Fibroblast of lung (primary cell): ENCODE measurements at regions not wholly inside any gene's neighbourhood (a gene's known extent, or its start where the extent isn't known, plus 50 kb on each side); places are given as distances from the start of the nearest gene placed in this dataset.

Experiments
- DNase-seq, 2 donors: peaks; one replicate each; pipeline versions ENCODE4 v3.0.0 to v3.0.0-alpha.2; 2010; ENCODE audit warnings: low read depth in 2 of 2
- H2AFZ ChIP-seq: 2 replicates; pipeline ENCODE4 v1.5.1; 2012; ENCODE audit warnings: low read length, control low read depth, inconsistent platforms
- H3K27ac ChIP-seq: 2 replicates; pipeline ENCODE4 v1.5.1; 2011; ENCODE audit warnings: low read length, control low read depth; ENCODE audit not compliant: insufficient read depth
- H3K27me3 ChIP-seq: 2 replicates; pipeline ENCODE4 v1.5.1; 2011; ENCODE audit warnings: mild to moderate bottlenecking, low read length; ENCODE audit not compliant: control insufficient read depth, insufficient read depth
- H3K36me3 ChIP-seq: 2 replicates; pipeline ENCODE4 v1.5.1; 2011; ENCODE audit warnings: low read length; ENCODE audit not compliant: control insufficient read depth, insufficient read depth
- H3K4me1 ChIP-seq: 2 replicates; pipeline ENCODE4 v1.5.1; 2011; ENCODE audit warnings: low read length; ENCODE audit not compliant: control insufficient read depth, insufficient read depth; ENCODE audit errors: extremely low read depth
- H3K4me2 ChIP-seq: 2 replicates; pipeline ENCODE4 v1.5.1; 2011; ENCODE audit warnings: low read length, control low read depth; ENCODE audit not compliant: insufficient read depth; ENCODE audit errors: extremely low read depth
- H3K4me3 ChIP-seq, 4 experiments: fragments of 200-600 bp in 1 of 4; sonication (generic) in 1 of 4; replicated peaks in 1 of 4; 2 replicates each; pipeline ENCODE4 v1.5.1; 2011 to 2016; ENCODE audit warnings: low read length in 4 of 4, low read depth in 3 of 4, mild to moderate bottlenecking in 3 of 4, control low read depth in 2 of 4, inconsistent platforms in 1 of 4, mixed read lengths in 1 of 4; ENCODE audit not compliant: insufficient read depth in 1 of 4; ENCODE audit errors: control extremely low read depth in 1 of 4
- H3K79me2 ChIP-seq: 2 replicates; pipeline ENCODE4 v1.5.1; 2012; ENCODE audit warnings: mild to moderate bottlenecking, low read length, inconsistent platforms; ENCODE audit not compliant: control insufficient read depth, insufficient read depth
- H3K9ac ChIP-seq: 2 replicates; pipeline ENCODE4 v1.5.1; 2011; ENCODE audit warnings: mild to moderate bottlenecking, low read length, control low read depth; ENCODE audit not compliant: insufficient read depth
- H3K9me3 ChIP-seq: 2 replicates; pipeline ENCODE4 v1.5.1; 2012; ENCODE audit warnings: low read depth, low read length; ENCODE audit not compliant: control insufficient read depth, insufficient read depth
- H4K20me1 ChIP-seq: 2 replicates; pipeline ENCODE4 v1.5.1; 2011; ENCODE audit warnings: low read length; ENCODE audit not compliant: control insufficient read depth, insufficient read depth; ENCODE audit errors: extremely low read depth
- CTCF ChIP-seq, 2 donors: IDR thresholded peaks in 1 of 2; conservative IDR thresholded peaks in 1 of 2; 1 replicate in 1 of 2; 2 replicates in 1 of 2; pipeline ENCODE4 v1.5.1; 2011 to 2012; ENCODE audit warnings: low read length in 2 of 2, control low read depth in 1 of 2, inconsistent platforms in 1 of 2, low read depth in 1 of 2, mild to moderate bottlenecking in 1 of 2
- EZH2 ChIP-seq: IDR thresholded peaks from 2 replicates; pipeline ENCODE4 v1.5.1; 2012; ENCODE audit warnings: low read length, control low read depth, mild to moderate bottlenecking; ENCODE audit errors: missing control alignments

- no peak for DNase-seq
- no peaks in the 10 kb centered on the region for H3K9me3 ChIP-seq
- H3K79me2 ChIP-seq, result no peaks in the 10 kb centered on the region
- no peak overlapping the region for H3K4me2 ChIP-seq
- no peaks in the 10 kb centered on the region for H4K20me1 ChIP-seq
- H3K4me1 ChIP-seq, result no peaks in the 10 kb centered on the region
- no peak for TF ChIP-seq CTCF (conservative IDR thresholded peaks at IDR 0.05 in 1 of 2, IDR thresholded peaks at IDR 0.05 in 1 of 2; ENCODE audit: low read depth in 1 of 2, low read length in 2 of 2)
- no peak for TF ChIP-seq EZH2
- no peaks in the 10 kb centered on the region for H3K27me3 ChIP-seq
- H3K4me3 ChIP-seq, result no peak overlapping the region
- H2AFZ ChIP-seq, result no peak overlapping the region
- no peak overlapping the region for H3K27ac ChIP-seq
- H3K36me3 ChIP-seq, result no peaks in the 10 kb centered on the region
- no peak overlapping the region for H3K9ac ChIP-seq
These were observed 93.3 kb downstream of the ACTL7B start for GRCh38 chr9:108762348-108763055.

GRCh38 chr9:108761655-108762347 lies 94.0 kb downstream of the ACTL7B start:
- Histone ChIP-seq H3K4me1 (no peaks in the 10 kb centered on the region), H3K79me2 (no peaks in the 10 kb centered on the region), H3K36me3 (no peaks in the 10 kb centered on the region), H3K4me3 (no peak overlapping the region), H2AFZ (no peak overlapping the region), H4K20me1 (no peaks in the 10 kb centered on the region), H3K9me3 (no peaks in the 10 kb centered on the region), H3K9ac (no peak overlapping the region), H3K27me3 (no peaks in the 10 kb centered on the region), H3K27ac (no peak overlapping the region), H3K4me2 (no peak overlapping the region)
- DNase-seq, result peak; percentile 25 to 67
- TF ChIP-seq CTCF (conservative IDR thresholded peaks at IDR 0.05 in 1 of 2, IDR thresholded peaks at IDR 0.05 in 1 of 2; ENCODE audit: low read depth in 1 of 2, low read length in 2 of 2), result peak; percentile 85 to 90
- no peak for TF ChIP-seq EZH2

- Histone ChIP-seq H3K4me1 (no peaks in the 10 kb centered on the region), H3K27me3 (no peaks in the 10 kb centered on the region), H4K20me1 (no peaks in the 10 kb centered on the region), H3K36me3 (no peaks in the 10 kb centered on the region), H3K79me2 (no peaks in the 10 kb centered on the region), H3K4me2 (no peak overlapping the region), H2AFZ (no peak overlapping the region), H3K4me3 (no peak overlapping the region), H3K9ac (no peak overlapping the region), H3K9me3 (no peaks in the 10 kb centered on the region), H3K27ac (no peak overlapping the region)
- TF ChIP-seq CTCF (conservative IDR thresholded peaks at IDR 0.05 in 1 of 2, IDR thresholded peaks at IDR 0.05 in 1 of 2; ENCODE audit: low read depth in 1 of 2, low read length in 2 of 2) (no peak), EZH2 (no peak)
- DNase-seq, result no peak
These were observed 94.9 kb downstream of the ACTL7B start for GRCh38 chr9:108760841-108761240.
